AG09319 (cell line): ENCODE measurements at regions not wholly inside any gene's neighbourhood (a gene's known extent, or its start where the extent isn't known, plus 50 kb on each side); places are given as distances from the start of the nearest gene placed in this dataset.

Experiments
- DNase-seq: peaks from one replicate; pipeline ENCODE4 v3.0.0-alpha.2; 2010; ENCODE audit warnings: low read depth; ENCODE audit errors: extremely low read depth
- CTCF ChIP-seq: IDR thresholded peaks from 2 replicates; pipeline ENCODE4 v1.5.1; 2011; ENCODE audit warnings: low read depth, mild to moderate bottlenecking, inconsistent platforms, low read length, moderate library complexity

GRCh38 chr2:168363347-168364092, 92.6 kb upstream of the CERS6 start:
- TF ChIP-seq CTCF, result no peak
- DNase-seq, result no peak

- no peak for DNase-seq
- no peak for TF ChIP-seq CTCF
These were observed 90.9 kb upstream of the CERS6 start for GRCh38 chr2:168365094-168365621.

- TF ChIP-seq CTCF, result no peak
- no peak for DNase-seq
These were observed 87.0 kb upstream of the CERS6 start for GRCh38 chr2:168369031-168369430.

DNA sequence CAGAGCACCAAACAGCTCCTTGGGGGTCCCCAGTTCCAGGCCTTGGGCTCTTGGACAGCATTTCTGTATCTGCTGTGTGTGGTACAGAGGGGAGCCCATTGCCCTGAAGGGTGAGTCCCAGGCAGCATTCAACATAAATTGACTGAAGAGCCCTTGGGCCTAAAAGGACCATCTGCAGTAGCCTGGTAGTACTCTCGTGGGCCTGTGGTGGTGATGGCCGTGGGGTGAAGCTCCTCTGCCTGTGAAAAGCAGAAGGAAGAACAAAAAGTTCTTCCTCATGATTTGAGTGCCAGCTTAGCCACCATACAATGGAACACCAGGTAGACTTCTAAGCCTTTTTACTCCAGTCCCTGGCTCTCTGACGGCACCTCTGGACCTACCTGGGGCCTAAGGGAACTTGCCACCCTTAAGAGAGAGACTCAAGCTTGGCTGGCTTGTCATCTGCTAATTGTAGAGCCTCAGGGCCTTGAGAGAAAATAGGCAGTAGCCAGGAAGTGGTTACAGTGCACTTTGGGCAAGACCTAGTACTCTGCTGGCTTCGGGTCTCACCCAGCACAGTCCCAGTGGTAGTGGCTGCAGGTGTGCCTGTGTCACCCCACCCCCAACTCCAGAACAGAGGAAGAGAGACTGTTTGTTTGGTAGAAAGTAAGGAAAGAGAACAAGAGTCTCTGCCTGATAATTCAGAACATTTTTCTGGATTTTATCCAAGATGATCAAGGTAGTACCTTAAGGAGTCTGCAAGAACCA, 84.6 kb upstream of the CERS6 start:
- TF ChIP-seq CTCF, result no peak
- DNase-seq, result no peak

- DNase-seq, result no peak
- no peak for TF ChIP-seq CTCF
These were observed 82.6 kb upstream of the CERS6 start for GRCh38 chr2:168373468-168373867.

DNA sequence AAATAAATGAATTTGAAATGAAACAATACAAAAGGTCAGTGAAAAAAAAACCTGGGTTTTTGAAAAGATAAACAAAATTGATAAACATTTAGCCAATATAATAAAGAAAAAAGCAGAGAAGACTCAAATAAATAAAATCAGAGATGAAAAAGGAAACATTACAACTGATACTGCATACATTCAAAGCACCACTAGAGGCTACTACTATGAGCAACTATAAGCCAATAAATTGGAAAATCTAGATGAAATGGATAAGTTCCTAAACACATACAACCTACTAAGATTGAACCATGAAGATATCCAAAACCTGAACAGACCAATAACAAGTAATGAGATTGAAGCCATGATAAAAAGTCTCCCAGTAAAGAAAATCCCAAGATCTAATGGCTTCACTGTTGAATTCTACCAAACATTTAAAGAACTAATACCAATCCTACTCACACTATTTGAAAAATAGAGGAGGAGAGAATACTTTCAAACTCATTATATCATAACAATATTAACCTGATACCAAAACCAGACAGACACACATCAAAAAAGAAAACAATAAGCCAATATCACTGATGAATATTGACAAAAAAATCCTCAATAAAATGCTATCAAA, 80.8 kb upstream of the CERS6 start:
- DNase-seq, result no peak
- peak; percentile 52 for TF ChIP-seq CTCF
